Caco-2 (cell line): ENCODE measurements at regions not wholly inside any gene's neighbourhood (a gene's known extent, or its start where the extent isn't known, plus 50 kb on each side); places are given as distances from the start of the nearest gene placed in this dataset.

ENCODE experiments used
- BruUV-seq: library from RNA; stranded (reverse); fragments of 400-500 nt; replicated peaks from 2 replicates; lab custom pipeline; 2021; lab: Mats Ljungman, UMichigan
- CTCF ChIA-PET: fragments of 300-600 bp; sonication (Branson Sonifier 250); formaldehyde crosslinking; loops from one replicate; lab custom pipeline; 2022; ENCODE audit warnings: antibody characterized with exemption; lab: Charles Lee
- POLR2A ChIA-PET: fragments of 300-600 bp; sonication (Branson Sonifier 250); formaldehyde crosslinking; loops from one replicate; lab custom pipeline; 2022; ENCODE audit warnings: antibody characterized with exemption; lab: Charles Lee
- DNase-seq, 2 experiments: peaks; one replicate each; pipeline versions ENCODE4 v3.0.0 to v3.0.0-alpha.2; 2020 to 2022
- H3K27me3 ChIP-seq: replicated peaks from 2 replicates; pipeline ENCODE4 v1.6.0; 2011; ENCODE audit warnings: low read length; ENCODE audit not compliant: control insufficient read depth, insufficient read depth
- H3K36me3 ChIP-seq: 2 replicates; pipeline ENCODE4 v1.5.1; 2011; ENCODE audit warnings: low read length; ENCODE audit not compliant: control insufficient read depth, insufficient read depth
- H3K4me1 ChIP-seq: fragments of 250-450 bp; sonication (Bioruptor Pico); 2 replicates; pipeline ENCODE4 v1.5.1; 2020; ENCODE audit warnings: mild to moderate bottlenecking
- H3K4me3 ChIP-seq: 2 replicates; pipeline ENCODE4 v1.5.1; 2011; ENCODE audit warnings: low read depth, mild to moderate bottlenecking, control low read depth, low read length
- H3K9me3 ChIP-seq: fragments of 250-450 bp; sonication (Bioruptor Pico); 2 replicates; pipeline ENCODE4 v1.5.1; 2020; ENCODE audit warnings: mild to moderate bottlenecking, moderate library complexity
- H3K27ac Mint-ChIP-seq: one replicate; pipeline ENCODE4 v1.8.0; 2022; ENCODE audit warnings: mixed read lengths; ENCODE audit not compliant: unreplicated experiment
- H3K27me3 Mint-ChIP-seq: one replicate; pipeline ENCODE4 v1.8.0; 2022; ENCODE audit warnings: mixed read lengths; ENCODE audit not compliant: insufficient read depth, unreplicated experiment
- H3K36me3 Mint-ChIP-seq: one replicate; pipeline ENCODE4 v1.8.0; 2022; ENCODE audit warnings: mild to moderate bottlenecking, mixed read lengths; ENCODE audit not compliant: insufficient read depth, unreplicated experiment
- H3K4me1 Mint-ChIP-seq: one replicate; pipeline ENCODE4 v1.8.0; 2022; ENCODE audit warnings: low read depth, mixed read lengths; ENCODE audit not compliant: unreplicated experiment
- H3K4me3 Mint-ChIP-seq: one replicate; pipeline ENCODE4 v1.8.0; 2022; ENCODE audit warnings: mild to moderate bottlenecking, moderate library complexity, mixed read lengths; ENCODE audit not compliant: unreplicated experiment
- H3K9me3 Mint-ChIP-seq: one replicate; pipeline ENCODE4 v1.8.0; 2022; ENCODE audit warnings: mixed read lengths; ENCODE audit not compliant: unreplicated experiment
- CTCF ChIP-seq, 2 experiments: fragments of 200-600 bp in 1 of 2; IDR thresholded peaks; 1 replicate in 1 of 2; 2 replicates in 1 of 2; pipeline versions ENCODE4 v1.5.1 to v1.8.0; 2011 to 2022; ENCODE audit warnings: antibody characterized with exemption in 1 of 2, control low read depth in 1 of 2, inconsistent platforms in 1 of 2, low read depth in 1 of 2, low read length in 1 of 2, mild to moderate bottlenecking in 1 of 2, moderate library complexity in 1 of 2; ENCODE audit not compliant: insufficient read depth in 1 of 2, severe bottlenecking in 1 of 2, unreplicated experiment in 1 of 2
- intact Hi-C: fragments of 100-400 bp; cut with micrococcal nuclease; formaldehyde crosslinking; loops from one replicate; pipeline ENCODE4 v1.10.0; 2022; ENCODE audit not compliant: unreplicated experiment

- H3K4me1 Mint-ChIP-seq, result peaks cover 8% of the 10 kb centered on the region
- CTCF ChIA-PET, result no interaction called here
- BruUV-seq, result no TSS peak
- Histone ChIP-seq H3K4me1 (peaks cover 21% of the 10 kb centered on the region; the same call in 1 of the 2 replicates), H3K36me3 (no peaks in the 10 kb centered on the region), H3K27me3 (no peaks in the 10 kb centered on the region), H3K9me3 (no peaks in the 10 kb centered on the region), H3K4me3 (no peak overlapping the region)
- POLR2A ChIA-PET, result interaction anchor here (0.6 kb wide), 1 partner anchor 900 kb away, joined by 3 read pairs; no protein-coding TSS in a partner anchor
- H3K4me3 Mint-ChIP-seq, result no peak overlapping the region
- no peaks in the 10 kb centered on the region for H3K27me3 Mint-ChIP-seq
- intact Hi-C loops, result no loop called here
- no peak for DNase-seq
- no peaks in the 10 kb centered on the region for H3K36me3 Mint-ChIP-seq
- H3K9me3 Mint-ChIP-seq, result no peaks in the 10 kb centered on the region
- H3K27ac Mint-ChIP-seq, result no peak overlapping the region
- no peak for TF ChIP-seq CTCF (IDR thresholded peaks at IDR 0.05; ENCODE audit: insufficient read depth in 1 of 2, low read depth in 1 of 2, low read length in 1 of 2, severe bottlenecking in 1 of 2, unreplicated experiment in 1 of 2)
Observed at GRCh38 chr2:120570546-120570945, 165.1 kb upstream of the GLI2 start.

- Histone ChIP-seq H3K4me1 (peaks cover 15% of the 10 kb centered on the region; the same call in 1 of the 2 replicates), H3K9me3 (no peaks in the 10 kb centered on the region), H3K27me3 (no peaks in the 10 kb centered on the region), H3K36me3 (no peaks in the 10 kb centered on the region), H3K4me3 (no peak overlapping the region)
- DNase-seq, result peak in 1 of 2 experiments; percentile 35
- no peak overlapping the region for H3K27ac Mint-ChIP-seq
- intact Hi-C loops, result no loop called here
- ChIA-PET POLR2A (interaction anchor here (0.6 kb wide), 1 partner anchor 901 kb away, joined by 3 read pairs; no protein-coding TSS in a partner anchor), CTCF (no interaction called here)
- no TSS peak for BruUV-seq
- H3K4me3 Mint-ChIP-seq, result no peak overlapping the region
- peaks cover 2% of the 10 kb centered on the region for H3K4me1 Mint-ChIP-seq
- H3K36me3 Mint-ChIP-seq, result no peaks in the 10 kb centered on the region
- H3K27me3 Mint-ChIP-seq, result no peaks in the 10 kb centered on the region
- TF ChIP-seq CTCF (IDR thresholded peaks at IDR 0.05; ENCODE audit: insufficient read depth in 1 of 2, low read depth in 1 of 2, low read length in 1 of 2, severe bottlenecking in 1 of 2, unreplicated experiment in 1 of 2), result no peak
- H3K9me3 Mint-ChIP-seq, result no peaks in the 10 kb centered on the region
Observed at GRCh38 chr2:120571015-120571728, 164.5 kb upstream of the GLI2 start.

GRCh38 chr2:120572226-120572625 is 163.4 kb upstream of the GLI2 start:
- Histone ChIP-seq H3K9me3 (no peaks in the 10 kb centered on the region), H3K4me1 (peaks cover 14% of the 10 kb centered on the region; the same call in 1 of the 2 replicates), H3K4me3 (no peak overlapping the region), H3K36me3 (no peaks in the 10 kb centered on the region), H3K27me3 (no peaks in the 10 kb centered on the region)
- Mint-ChIP-seq H3K9me3 (no peaks in the 10 kb centered on the region), H3K4me1 (no peaks in the 10 kb centered on the region), H3K27ac (no peak overlapping the region), H3K36me3 (no peaks in the 10 kb centered on the region), H3K27me3 (no peaks in the 10 kb centered on the region), H3K4me3 (no peak overlapping the region)
- TF ChIP-seq CTCF (IDR thresholded peaks at IDR 0.05; ENCODE audit: insufficient read depth in 1 of 2, low read depth in 1 of 2, low read length in 1 of 2, severe bottlenecking in 1 of 2, unreplicated experiment in 1 of 2), result no peak
- POLR2A ChIA-PET, result no interaction called here
- no TSS peak for BruUV-seq
- CTCF ChIA-PET, result no interaction called here
- no peak for DNase-seq
- intact Hi-C loops, result no loop called here
